Fibroblast of villous mesenchyme (primary cell): ENCODE measurements at regions not wholly inside any gene's neighbourhood (a gene's known extent, or its start where the extent isn't known, plus 50 kb on each side); places are given as distances from the start of the nearest gene placed in this dataset.
A peak's percentile ranks its signal among the peaks of the same experiment; 100 is the strongest.
"Not testable (repeated sequence)": the region's sequence is repeated elsewhere in the genome, so short reads cannot be mapped to it uniquely, and the experiment has no call there.

Experiments
- DNase-seq: peaks from one replicate; pipeline ENCODE4 v3.0.0-alpha.2; 2010; ENCODE audit warnings: low read depth
- H3K4me3 ChIP-seq: 2 replicates; pipeline ENCODE4 v1.5.1; 2011; ENCODE audit warnings: low read depth, mild to moderate bottlenecking, low read length
- CTCF ChIP-seq: IDR thresholded peaks from 2 replicates; pipeline ENCODE4 v1.5.1; 2012; ENCODE audit warnings: low read depth, mild to moderate bottlenecking, low read length; ENCODE audit not compliant: insufficient read depth

DNA sequence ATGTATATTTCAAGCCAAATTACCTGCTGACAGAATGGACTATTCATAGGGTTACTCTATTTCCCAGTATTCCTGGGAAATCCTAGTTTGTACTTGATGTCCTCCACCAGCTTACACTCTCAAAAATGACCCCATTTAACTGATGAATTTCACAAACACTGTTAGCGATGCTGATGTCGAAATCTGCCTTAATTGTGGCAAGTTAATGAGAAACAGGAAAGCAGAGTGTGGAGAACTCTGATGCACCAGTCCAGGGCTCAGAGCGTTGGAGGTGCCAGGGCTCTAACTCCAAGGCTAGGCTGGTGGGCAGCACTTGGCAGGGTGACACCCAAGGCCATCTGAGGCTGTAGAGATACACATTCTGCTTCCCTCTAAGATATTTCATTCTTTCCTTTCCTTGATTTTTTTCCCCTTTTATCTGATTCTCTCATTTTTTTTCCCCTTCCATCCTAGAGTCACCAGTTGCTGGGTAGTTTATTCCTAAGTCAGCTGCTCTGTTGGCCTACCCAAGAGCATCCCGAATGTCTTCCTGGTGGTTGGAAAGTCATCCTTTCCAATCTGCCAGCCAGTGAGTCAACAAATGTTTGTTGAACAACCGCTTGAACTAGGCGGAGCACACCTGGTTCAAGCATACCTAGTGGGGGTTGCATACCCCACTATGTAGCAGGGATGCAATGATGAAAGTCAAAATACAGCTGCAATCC is 525.0 kb upstream of the NRP1 start:
- peak; percentile 16 for DNase-seq

DNA sequence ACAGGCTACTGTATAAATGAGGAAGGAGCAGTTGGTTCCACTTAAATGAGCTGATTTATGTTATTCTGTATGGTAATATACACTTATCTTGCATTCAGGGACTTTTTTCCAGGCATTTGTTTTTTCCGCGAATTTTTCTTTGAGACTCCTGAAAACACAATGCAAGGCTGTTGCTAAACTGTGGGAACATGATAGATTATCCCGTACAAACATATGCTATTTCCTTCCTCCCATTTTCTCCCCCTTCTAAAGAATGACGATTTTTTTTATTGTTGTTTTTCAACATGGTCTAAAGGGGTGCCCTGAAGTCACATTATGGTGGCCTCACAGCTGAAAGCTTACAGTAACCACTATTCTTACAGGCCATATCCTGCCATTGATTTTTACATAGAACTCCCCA is 523.9 kb upstream of the NRP1 start:
- no peak overlapping the region for H3K4me3 ChIP-seq
- no peak for TF ChIP-seq CTCF
- no peak for DNase-seq

More for the DNA sequence above, 525.0 kb upstream of the NRP1 start:
- H3K4me3 ChIP-seq, result no peak overlapping the region
- TF ChIP-seq CTCF, result no peak

DNA sequence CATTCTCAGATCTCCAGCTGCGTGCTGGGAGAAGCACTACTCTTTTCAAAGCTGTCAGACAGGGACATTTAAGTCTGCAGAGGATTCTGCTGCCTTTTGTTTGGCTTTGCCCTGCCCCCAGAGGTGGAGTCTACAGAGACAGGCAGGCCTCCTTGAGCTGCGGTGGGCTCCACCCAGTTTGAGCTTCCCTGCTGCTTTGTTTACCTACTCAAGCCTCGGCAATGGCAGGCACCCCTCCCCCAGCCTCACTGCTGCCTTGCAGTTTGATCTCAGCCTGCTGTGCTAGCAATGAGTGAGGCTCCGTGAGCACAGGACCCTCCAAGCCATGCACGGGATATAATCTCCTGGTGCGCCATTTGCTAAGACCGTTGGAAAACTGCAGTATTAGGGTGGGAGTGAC is 518.8 kb upstream of the NRP1 start:
- DNase-seq, H3K4me3 ChIP-seq: not testable (repeated sequence)

DNA sequence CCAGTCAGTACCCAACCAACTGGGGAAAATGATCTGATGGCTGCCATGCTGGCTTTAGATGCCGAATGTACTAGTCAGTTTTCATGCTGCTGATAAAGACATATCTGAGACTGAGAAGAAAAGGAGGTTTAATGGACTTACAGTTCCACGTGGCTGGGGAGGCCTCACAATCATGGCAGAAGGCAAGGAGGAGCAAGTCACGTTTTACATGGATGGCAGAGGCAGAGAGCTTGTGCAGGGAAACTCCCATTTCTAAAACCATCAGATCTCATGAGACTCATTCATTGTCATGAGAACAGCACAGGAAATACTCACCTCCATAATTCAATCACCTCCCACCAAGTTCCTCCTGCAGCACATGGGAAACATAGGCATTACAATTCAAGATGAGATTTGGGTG is 508.9 kb upstream of the NRP1 start:
- no peak for TF ChIP-seq CTCF
- H3K4me3 ChIP-seq, result no peak overlapping the region
- no peak for DNase-seq

GRCh38 chr10:33841678-33842077 is 507.2 kb upstream of the NRP1 start:
- H3K4me3 ChIP-seq, result no peak overlapping the region
- no peak for DNase-seq
- no peak for TF ChIP-seq CTCF

DNA sequence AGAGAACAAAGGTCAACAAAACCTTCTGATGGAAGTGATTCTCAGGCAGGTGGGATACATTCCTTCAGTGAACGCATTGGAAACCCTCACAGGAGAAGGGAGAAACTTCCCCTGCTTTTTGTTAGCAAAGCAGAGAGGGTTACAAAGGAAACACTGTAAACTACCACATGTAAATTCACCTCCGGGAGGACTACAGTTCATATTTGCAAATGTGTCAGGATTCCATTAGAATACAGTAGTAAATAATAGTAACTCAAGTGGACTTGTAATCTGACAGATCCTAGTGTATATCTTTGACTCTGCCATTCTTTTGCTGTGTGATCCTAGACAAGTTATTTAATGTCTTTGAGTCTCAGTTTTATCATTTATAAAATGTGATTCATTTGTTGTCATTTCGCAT is 504.3 kb upstream of the NRP1 start:
- TF ChIP-seq CTCF, result no peak
- no peak for DNase-seq
- H3K4me3 ChIP-seq, result no peak overlapping the region

- TF ChIP-seq CTCF, result no peak
- no peak for DNase-seq
- no peak overlapping the region for H3K4me3 ChIP-seq
These were observed 503.3 kb upstream of the NRP1 start for GRCh38 chr10:33837736-33838135.
